Cardiac muscle cell (in vitro differentiated cells and primary cell): ENCODE measurements at regions not wholly inside any gene's neighbourhood (a gene's known extent, or its start where the extent isn't known, plus 50 kb on each side); places are given as distances from the start of the nearest gene placed in this dataset.

Source experiments
- DNase-seq, 2 donors: peaks; one replicate each; pipeline versions ENCODE4 v3.0.0 to v3.0.0-alpha.2; 2010 to 2017; ENCODE audit warnings: low read depth in 1 of 2, low spot score in 1 of 2
- H3K27ac ChIP-seq: fragments of 200-600 bp; sonication (generic); 2 replicates; pipeline ENCODE4 v1.5.1; 2016
- H3K27me3 ChIP-seq: fragments of 200-600 bp; sonication (generic); 2 replicates; pipeline ENCODE4 v1.6.0; 2016; ENCODE audit warnings: control low read depth
- H3K36me3 ChIP-seq: fragments of 200-600 bp; sonication (generic); 2 replicates; pipeline ENCODE4 v1.5.1; 2016; ENCODE audit warnings: control low read depth
- H3K4me1 ChIP-seq: fragments of 200-600 bp; sonication (generic); 2 replicates; pipeline ENCODE4 v1.8.1; 2017; ENCODE audit warnings: low read depth, mild to moderate bottlenecking, mixed run types
- H3K4me3 ChIP-seq: fragments of 200-600 bp; sonication (generic); 2 replicates; pipeline ENCODE4 v1.5.1; 2016; ENCODE audit warnings: mild to moderate bottlenecking
- H3K9me3 ChIP-seq: fragments of 200-600 bp; sonication (generic); 2 replicates; pipeline ENCODE4 v1.5.1; 2017; ENCODE audit warnings: low read depth, mild to moderate bottlenecking, control low read depth
- CTCF ChIP-seq: IDR thresholded peaks from 2 replicates; pipeline ENCODE4 v1.5.1; 2012; ENCODE audit warnings: low read depth, mild to moderate bottlenecking, low read length

GRCh38 chr18:34467058-34467457 is 242.3 kb upstream of the NOL4 start:
- Histone ChIP-seq H3K9me3 (no peaks in the 10 kb centered on the region), H3K27me3 (no peaks in the 10 kb centered on the region), H3K4me3 (no peak overlapping the region), H3K36me3 (no peaks in the 10 kb centered on the region), H3K27ac (no peak overlapping the region), H3K4me1 (no peaks in the 10 kb centered on the region)
- no peak for TF ChIP-seq CTCF
- DNase-seq, result no peak

DNA sequence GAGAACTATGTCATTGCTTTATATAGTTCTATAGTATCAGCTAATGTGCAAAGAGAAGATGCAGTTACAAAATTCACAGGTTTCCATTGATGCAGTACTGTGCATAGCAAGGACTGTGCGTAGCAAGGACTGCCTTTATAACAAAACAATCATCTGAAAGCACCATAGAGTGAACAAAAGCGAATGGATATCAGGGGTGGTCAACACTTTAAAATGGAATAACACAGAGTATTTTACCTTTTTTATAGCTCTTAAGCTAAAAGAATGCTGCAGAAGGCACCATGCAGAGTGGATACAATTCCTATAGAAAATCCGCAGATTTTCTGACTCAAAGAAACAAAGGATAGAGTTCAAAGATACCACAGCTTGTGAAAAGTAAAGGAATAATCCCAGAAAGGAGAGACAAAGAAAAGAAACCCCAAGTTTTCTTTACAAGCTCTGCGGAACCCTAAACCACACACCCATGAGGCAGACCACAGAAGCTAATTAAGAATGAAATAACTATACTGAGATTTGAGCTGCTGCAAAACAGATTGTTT is 229.9 kb upstream of the DTNA start:
- Histone ChIP-seq H3K9me3 (no peaks in the 10 kb centered on the region), H3K27me3 (no peaks in the 10 kb centered on the region), H3K27ac (no peak overlapping the region), H3K36me3 (no peaks in the 10 kb centered on the region), H3K4me1 (no peaks in the 10 kb centered on the region), H3K4me3 (no peak overlapping the region)
- TF ChIP-seq CTCF, result no peak
- no peak for DNase-seq

- no peak overlapping the region for H3K4me3 ChIP-seq
- no peaks in the 10 kb centered on the region for H3K36me3 ChIP-seq
- H3K4me1 ChIP-seq, result no peaks in the 10 kb centered on the region
- no peak for TF ChIP-seq CTCF
- H3K9me3 ChIP-seq, result no peaks in the 10 kb centered on the region
- no peak overlapping the region for H3K27ac ChIP-seq
- H3K27me3 ChIP-seq, result no peaks in the 10 kb centered on the region
- no peak for DNase-seq
Measured at GRCh38 chr18:34482204-34482603, 227.9 kb upstream of the DTNA start.

DNA sequence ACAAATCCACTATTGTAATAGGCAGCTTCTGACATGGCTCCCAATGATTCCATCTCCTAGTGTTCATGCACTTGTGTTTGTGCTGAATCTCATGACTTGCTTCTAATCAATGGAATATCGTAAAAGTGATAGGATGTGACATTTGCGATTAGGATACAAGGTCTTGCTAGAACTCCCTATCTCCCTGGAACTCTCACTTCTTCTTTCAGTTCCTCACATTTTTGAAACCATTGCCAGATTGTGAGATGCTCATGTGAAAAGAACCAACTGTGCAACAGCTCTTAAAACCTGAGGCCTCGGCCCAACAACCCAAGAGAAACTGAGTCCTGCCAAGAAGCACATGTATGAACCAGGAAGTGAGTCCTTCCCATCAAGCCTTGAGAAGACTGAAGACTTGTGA is 226.9 kb upstream of the DTNA start:
- Histone ChIP-seq H3K36me3 (no peaks in the 10 kb centered on the region), H3K27me3 (no peaks in the 10 kb centered on the region), H3K4me1 (no peaks in the 10 kb centered on the region), H3K27ac (no peak overlapping the region), H3K4me3 (no peak overlapping the region), H3K9me3 (no peaks in the 10 kb centered on the region)
- no peak for TF ChIP-seq CTCF
- DNase-seq, result no peak

- Histone ChIP-seq H3K4me1 (no peaks in the 10 kb centered on the region), H3K9me3 (no peaks in the 10 kb centered on the region), H3K36me3 (no peaks in the 10 kb centered on the region), H3K27me3 (peaks cover 10% of the 10 kb centered on the region), H3K27ac (no peak overlapping the region), H3K4me3 (no peak overlapping the region)
- DNase-seq, result no peak
- TF ChIP-seq CTCF, result no peak
Measured at GRCh38 chr18:34491719-34492118, 218.4 kb upstream of the DTNA start.

DNA sequence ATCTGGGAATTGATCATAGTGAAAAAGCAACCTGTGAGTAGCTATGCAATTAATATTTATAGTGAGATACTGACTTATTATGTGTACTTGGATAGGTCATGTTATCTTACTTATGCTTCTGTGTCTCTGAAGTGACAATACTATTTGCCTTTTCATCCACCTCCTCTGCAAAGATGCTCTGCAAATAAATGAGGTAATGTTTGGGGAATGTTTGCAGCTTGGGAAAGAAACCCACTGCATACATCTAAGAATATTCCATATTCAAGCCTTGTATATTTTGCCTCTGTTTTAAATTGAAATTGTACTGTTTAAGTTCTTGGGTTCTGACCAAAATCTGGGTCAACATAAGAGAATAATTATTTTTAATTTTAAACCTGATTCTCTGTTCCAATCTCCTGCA is 217.4 kb upstream of the DTNA start:
- Histone ChIP-seq H3K4me1 (no peaks in the 10 kb centered on the region), H3K27me3 (peaks cover 10% of the 10 kb centered on the region), H3K9me3 (no peaks in the 10 kb centered on the region), H3K27ac (no peak overlapping the region), H3K4me3 (peak overlapping the region; percentile 74), H3K36me3 (no peaks in the 10 kb centered on the region)
- no peak for TF ChIP-seq CTCF
- no peak for DNase-seq
